ENCODE measurements at regions not wholly inside any gene's neighbourhood (a gene's known extent, or its start where the extent isn't known, plus 50 kb on each side); places are given as distances from the start of the nearest gene placed in this dataset.

GRCh38 chr17:72063756-72064450, 56.9 kb upstream of the SOX9 start:
- TF ChIP-seq EP300 (IDR thresholded peaks at IDR 0.05) (no peak), CTCF (IDR thresholded peaks at IDR 0.05) (no peak), KDM1A (IDR thresholded peaks at IDR 0.05; ENCODE audit: low read depth) (no peak), RARB (CRISPR knock-in tag; IDR thresholded peaks at IDR 0.05) (no peak), CEBPB (IDR thresholded peaks at IDR 0.05) (no peak)
- TF ChIP-seq, protein P1, sequence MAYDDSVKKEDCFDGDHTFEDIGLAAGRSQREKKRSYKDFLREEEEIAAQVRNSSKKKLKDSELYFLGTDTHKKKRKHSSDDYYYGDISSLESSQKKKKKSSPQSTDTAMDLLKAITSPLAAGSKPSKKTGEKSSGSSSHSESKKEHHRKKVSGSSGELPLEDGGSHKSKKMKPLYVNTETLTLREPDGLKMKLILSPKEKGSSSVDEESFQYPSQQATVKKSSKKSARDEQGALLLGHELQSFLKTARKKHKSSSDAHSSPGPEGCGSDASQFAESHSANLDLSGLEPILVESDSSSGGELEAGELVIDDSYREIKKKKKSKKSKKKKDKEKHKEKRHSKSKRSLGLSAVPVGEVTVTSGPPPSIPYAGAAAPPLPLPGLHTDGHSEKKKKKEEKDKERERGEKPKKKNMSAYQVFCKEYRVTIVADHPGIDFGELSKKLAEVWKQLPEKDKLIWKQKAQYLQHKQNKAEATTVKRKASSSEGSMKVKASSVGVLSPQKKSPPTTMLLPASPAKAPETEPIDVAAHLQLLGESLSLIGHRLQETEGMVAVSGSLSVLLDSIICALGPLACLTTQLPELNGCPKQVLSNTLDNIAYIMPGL (CRISPR knock-in tag; IDR thresholded peaks at IDR 0.05; ENCODE audit: borderline replicate concordance), result no peak
- TF ChIP-seq, protein P2, sequence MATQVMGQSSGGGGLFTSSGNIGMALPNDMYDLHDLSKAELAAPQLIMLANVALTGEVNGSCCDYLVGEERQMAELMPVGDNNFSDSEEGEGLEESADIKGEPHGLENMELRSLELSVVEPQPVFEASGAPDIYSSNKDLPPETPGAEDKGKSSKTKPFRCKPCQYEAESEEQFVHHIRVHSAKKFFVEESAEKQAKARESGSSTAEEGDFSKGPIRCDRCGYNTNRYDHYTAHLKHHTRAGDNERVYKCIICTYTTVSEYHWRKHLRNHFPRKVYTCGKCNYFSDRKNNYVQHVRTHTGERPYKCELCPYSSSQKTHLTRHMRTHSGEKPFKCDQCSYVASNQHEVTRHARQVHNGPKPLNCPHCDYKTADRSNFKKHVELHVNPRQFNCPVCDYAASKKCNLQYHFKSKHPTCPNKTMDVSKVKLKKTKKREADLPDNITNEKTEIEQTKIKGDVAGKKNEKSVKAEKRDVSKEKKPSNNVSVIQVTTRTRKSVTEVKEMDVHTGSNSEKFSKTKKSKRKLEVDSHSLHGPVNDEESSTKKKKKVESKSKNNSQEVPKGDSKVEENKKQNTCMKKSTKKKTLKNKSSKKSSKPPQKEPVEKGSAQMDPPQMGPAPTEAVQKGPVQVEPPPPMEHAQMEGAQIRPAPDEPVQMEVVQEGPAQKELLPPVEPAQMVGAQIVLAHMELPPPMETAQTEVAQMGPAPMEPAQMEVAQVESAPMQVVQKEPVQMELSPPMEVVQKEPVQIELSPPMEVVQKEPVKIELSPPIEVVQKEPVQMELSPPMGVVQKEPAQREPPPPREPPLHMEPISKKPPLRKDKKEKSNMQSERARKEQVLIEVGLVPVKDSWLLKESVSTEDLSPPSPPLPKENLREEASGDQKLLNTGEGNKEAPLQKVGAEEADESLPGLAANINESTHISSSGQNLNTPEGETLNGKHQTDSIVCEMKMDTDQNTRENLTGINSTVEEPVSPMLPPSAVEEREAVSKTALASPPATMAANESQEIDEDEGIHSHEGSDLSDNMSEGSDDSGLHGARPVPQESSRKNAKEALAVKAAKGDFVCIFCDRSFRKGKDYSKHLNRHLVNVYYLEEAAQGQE (IDR thresholded peaks at IDR 0.05), result no peak
